Mammary epithelial cell (primary cell): ENCODE measurements at regions not wholly inside any gene's neighbourhood (a gene's known extent, or its start where the extent isn't known, plus 50 kb on each side); places are given as distances from the start of the nearest gene placed in this dataset.

ENCODE experiments used
- CTCF ChIP-seq, 2 donors: IDR thresholded peaks in 1 of 2; conservative IDR thresholded peaks in 1 of 2; 2 replicates each; pipeline ENCODE4 v1.5.1; 2011 to 2012; ENCODE audit warnings: inconsistent platforms in 2 of 2, low read length in 2 of 2, mild to moderate bottlenecking in 2 of 2, control low read depth in 1 of 2, low read depth in 1 of 2; ENCODE audit not compliant: insufficient read depth in 1 of 2; ENCODE audit errors: extremely low read depth in 1 of 2
- EZH2 ChIP-seq: IDR thresholded peaks from 2 replicates; pipeline ENCODE4 v1.6.1; 2012; ENCODE audit warnings: low read length, inconsistent platforms, borderline replicate concordance

GRCh38 chr1:30632481-30632880 is 90.9 kb downstream of the MATN1 start:
- TF ChIP-seq CTCF (conservative IDR thresholded peaks at IDR 0.05 in 1 of 2, IDR thresholded peaks at IDR 0.05 in 1 of 2; ENCODE audit: extremely low read depth in 1 of 2, insufficient read depth in 1 of 2, low read depth in 1 of 2, low read length in 2 of 2) (no peak), EZH2 (no peak)
